Esophagus squamous epithelium (tissue), 4 donors: ENCODE measurements at regions not wholly inside any gene's neighbourhood (a gene's known extent, or its start where the extent isn't known, plus 50 kb on each side); places are given as distances from the start of the nearest gene placed in this dataset.

Source experiments
- CTCF ChIP-seq, 6 experiments: fragments of 450-650 bp in 4 of 6; fragments of 200-600 bp in 2 of 6; sonication (generic) in 2 of 6; IDR thresholded peaks; one replicate each; pipeline ENCODE4 v1.5.1; 2016 to 2019; ENCODE audit warnings: antibody characterized with exemption in 6 of 6, mild to moderate bottlenecking in 4 of 6, moderate library complexity in 4 of 6
- POLR2A ChIP-seq, 4 donors: fragments of 450-650 bp; IDR thresholded peaks; one replicate each; pipeline ENCODE4 v1.6.1; 2017; ENCODE audit warnings: antibody characterized with exemption in 4 of 4, mild to moderate bottlenecking in 4 of 4, moderate library complexity in 3 of 4

- TF ChIP-seq CTCF (IDR thresholded peaks at IDR 0.05) (no peak), POLR2A (IDR thresholded peaks at IDR 0.05) (no peak)
Measured at GRCh38 chr6:22445946-22446345, 123.4 kb upstream of the HDGFL1 start.
